GM21367 (cell line): ENCODE measurements at regions not wholly inside any gene's neighbourhood (a gene's known extent, or its start where the extent isn't known, plus 50 kb on each side); places are given as distances from the start of the nearest gene placed in this dataset.

ENCODE experiments used
- ATAC-seq: cut with Tn5 transposase; IDR thresholded peaks from one replicate; pipeline ENCODE4 v1.9.1; 2021; ENCODE audit not compliant: unreplicated experiment

DNA sequence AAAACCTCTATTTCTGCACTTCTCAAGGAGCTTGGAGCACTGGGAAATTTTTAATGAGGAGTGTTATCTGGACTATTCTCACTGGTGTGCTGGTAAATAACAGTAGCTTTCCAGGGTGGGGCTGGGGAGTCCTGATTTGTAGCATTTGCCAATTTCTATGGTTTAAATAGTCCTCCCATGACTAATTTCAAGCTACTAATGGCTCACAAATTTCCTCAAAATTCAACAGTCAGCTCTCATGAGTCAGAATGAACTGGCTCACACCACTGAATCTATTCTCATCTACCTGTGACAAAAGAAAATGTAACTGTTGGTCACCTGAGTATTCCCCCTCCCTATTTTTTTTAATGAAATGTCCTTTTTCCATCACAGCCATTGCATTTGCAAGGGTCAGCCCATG is 449.6 kb downstream of the KIF16B start:
- no peak for ATAC-seq

DNA sequence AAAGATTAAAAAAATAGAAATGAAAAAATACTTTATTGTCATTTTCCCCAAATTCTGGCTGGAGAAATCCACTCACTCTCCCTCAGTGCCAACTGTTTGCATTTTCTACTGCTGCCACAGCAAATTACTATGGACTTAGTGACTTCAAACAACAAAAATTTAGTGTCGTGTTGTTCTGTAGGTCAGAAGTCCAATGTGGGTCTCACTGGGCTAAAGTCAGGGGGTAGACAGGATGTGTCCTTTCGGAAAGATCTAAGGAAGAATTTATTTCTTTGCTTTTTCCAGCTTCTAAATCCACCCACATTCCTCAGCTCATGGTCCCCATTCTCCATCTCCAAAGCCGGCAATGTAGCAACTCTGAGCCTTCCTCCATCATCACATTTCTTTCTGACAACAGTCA is 453.3 kb downstream of the KIF16B start:
- ATAC-seq = no peak

DNA sequence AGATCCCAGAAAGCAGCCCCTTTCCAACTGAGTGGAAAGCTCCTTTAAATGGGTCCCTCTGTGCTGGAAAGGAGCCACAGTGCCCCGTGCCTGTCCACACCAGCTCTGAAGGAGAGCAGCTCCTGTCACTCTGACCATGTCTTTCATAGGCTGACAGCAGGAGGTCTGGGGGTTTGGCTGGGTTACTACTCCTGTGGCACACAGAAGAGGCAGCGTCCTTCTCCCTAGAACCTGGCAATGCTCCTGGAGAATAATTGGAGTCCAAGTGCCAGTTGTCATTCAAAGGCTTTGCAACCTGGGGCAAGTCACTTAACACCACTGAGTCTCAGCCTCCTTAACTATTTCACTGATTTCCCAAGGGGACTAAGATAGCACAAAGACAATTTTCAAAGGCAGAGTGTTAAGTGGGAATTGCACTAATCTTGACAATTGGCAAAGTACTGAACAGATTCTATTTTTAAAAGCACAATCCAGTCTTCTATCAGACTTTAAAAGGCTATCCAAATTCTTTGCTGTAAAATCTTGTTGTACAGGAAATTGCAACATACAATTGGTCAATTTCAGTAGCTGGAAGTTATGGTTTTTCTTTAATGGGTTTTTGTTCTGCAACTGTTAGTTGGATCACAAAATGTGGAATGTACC is 457.2 kb downstream of the KIF16B start:
- ATAC-seq = no peak

DNA sequence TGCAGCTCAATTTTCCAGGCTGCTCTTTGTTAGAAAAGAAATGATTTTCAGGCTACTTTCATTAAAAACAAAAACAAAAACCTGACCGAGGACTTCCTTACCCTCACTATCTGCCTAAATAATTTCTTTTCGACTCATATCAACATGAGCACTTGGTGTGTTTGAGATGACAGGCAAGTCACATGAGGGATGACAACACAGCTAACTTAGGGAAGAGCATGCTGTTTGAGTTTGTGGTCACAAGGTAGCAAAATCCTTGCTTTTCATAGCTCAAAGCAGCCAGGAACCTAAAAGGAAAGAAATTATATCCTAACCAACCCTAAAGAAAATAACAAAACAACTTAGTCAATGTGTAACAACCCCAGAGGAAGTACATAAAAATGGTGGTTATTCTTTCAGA is 459.5 kb downstream of the KIF16B start:
- no peak for ATAC-seq

DNA sequence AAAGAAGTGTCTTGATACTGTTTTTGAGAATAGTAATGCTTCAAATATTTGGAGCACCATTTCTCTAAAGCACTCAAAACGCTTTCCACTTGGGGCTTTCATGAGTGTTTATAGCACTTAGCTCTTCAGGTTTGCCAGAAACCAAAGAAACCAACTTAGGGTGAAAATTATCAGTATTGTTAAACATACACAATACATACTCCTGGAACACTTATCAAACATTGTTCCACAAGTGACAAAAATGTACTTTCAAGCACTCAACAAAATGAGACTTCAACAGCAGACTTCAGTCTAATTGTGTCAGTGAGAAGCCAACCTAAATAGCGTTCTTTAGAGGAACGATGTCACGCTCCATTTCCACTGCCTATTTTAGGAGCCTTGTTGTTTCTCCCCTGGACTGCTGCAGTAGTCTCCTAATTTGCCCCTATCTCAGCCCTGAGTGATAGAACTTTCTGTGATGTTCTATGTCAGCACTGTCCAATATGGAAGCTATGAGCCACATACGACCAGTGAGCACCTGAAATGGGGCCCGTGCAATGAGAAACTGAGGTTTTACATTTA is 461.3 kb downstream of the KIF16B start:
- no peak for ATAC-seq

DNA sequence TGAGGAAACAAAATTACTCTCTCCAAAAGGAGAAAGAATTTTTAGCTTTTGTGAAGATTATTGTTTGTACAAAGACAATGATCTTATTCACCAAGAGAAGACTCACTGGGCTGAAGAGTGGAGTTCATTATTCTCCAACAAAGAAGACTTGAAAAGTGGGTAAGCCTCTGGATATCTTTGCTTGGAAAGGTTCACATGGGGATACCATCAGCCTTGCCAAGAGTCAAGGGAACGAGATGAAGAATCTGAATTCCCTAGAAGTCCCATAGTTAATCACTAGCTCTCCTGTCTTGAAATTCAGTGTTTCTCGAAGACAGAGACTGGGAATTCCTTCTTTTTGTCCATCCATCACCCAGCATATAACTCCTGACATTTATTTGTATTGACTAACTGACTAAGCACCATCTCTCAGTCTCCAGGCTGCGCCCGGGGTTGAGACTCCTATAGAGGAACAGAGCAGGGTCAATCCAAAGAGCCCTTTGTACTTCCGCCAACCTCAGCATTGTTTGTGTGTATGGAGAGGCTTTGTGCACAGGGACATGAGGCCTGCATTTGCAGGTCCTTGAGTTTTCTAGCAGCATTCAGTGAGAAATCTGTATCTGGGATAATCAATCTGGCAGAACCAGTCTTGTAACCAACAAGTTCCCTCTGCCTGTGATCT is 461.9 kb downstream of the KIF16B start:
- ATAC-seq = no peak

DNA sequence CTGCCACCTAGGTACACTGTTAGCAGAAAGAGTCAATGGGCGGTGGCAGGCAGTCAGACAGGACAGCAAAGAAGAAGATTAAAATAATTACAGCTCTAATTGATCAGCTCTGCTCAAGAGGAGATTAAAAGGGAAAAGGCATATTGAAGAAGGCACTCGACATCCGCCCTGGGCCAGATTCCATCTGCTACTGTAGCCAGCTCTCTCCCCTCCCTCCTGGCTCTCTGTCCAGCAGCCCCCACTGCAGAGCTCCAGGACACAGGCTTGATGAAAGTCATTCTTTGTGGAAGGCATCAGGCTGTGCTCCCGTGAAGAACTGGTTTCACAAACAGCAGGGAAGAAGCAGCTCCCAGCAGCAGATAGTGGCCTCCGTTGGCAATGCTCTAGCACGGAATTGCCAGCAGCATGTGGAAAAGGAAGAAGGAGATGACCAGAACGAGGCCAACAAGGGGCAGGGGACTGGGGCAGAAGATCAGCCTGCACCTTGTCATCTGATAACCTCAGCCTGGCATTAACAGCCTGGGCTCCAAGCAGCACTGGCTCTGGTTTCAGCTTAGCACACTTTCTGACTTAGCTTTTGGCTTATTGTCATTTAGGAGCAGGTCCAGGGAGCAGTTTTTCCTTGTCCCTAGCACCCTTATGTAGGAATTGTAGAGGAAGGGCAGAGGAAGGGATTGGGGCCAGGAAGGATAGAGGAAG is 465.9 kb downstream of the KIF16B start:
- no peak for ATAC-seq

DNA sequence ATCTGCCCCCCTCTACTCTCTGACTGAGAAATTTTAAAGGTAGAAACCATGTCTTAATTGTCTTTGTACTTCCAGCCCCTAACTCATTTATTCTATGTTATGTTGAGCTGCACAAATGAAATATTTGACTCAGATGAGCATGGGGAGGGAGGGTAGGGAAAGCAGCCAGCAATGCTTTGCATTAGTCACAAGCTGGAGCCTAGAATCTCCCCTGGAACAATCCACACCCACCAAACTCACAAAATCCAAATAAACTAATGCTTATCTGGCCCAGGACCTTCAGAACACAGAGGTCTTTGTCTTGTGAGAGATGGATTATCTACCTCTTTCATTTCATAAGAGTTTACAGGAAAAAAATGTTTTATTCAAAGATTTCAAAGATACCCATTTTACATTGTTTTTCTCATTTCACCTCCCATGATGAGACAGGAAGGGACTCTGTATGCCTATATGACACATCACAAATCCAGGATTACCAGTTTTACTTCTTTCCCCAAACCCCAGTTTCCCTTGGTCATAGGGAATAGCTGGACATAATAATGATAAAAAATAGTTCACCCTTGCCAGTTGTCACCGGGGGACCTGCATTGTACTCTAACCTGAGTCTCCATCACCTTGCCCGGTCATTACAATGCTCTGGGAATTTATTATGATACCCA is 466.9 kb downstream of the KIF16B start:
- no peak for ATAC-seq

DNA sequence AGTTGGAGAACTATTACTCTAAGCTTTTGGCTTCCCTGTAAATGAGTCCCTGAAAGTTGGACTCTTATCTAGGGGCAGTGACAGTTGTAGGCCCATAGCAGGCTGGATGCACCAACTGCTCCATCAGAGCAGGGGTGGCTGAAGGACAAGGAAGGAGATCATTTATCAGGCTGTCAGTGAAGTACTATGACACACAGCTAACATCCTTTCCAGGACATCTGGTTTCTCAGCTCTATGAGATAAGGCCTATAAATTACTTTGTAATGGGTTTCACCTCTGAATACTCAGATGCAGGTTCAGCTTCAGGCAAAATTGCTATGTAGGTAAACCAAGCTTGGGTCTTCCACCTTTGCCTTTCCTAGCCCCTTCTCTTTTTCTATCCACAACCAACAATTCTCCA is 468.5 kb downstream of the KIF16B start:
- no peak for ATAC-seq
